A549 (cell line): ENCODE measurements at regions not wholly inside any gene's neighbourhood (a gene's known extent, or its start where the extent isn't known, plus 50 kb on each side); places are given as distances from the start of the nearest gene placed in this dataset.

ENCODE experiments used
- CHD4 ChIP-seq: fragments of 200-600 bp; sonication (generic); IDR thresholded peaks from 2 replicates; pipeline ENCODE4 v1.6.1; 2016; ENCODE audit warnings: antibody characterized with exemption, mild to moderate bottlenecking, borderline replicate concordance
- CTCF ChIP-seq: fragments of >200 bp; sonication (Bioruptor Twin); formaldehyde crosslinking; IDR thresholded peaks from 3 replicates; pipeline ENCODE4 v1.5.1; 2016
- EP300 ChIP-seq, 2 experiments: fragments of >200 bp; sonication (Bioruptor Twin); formaldehyde crosslinking; IDR thresholded peaks; 2 replicates in 1 of 2; 3 replicates in 1 of 2; pipeline ENCODE4 v1.6.1; 2016 to 2017
- ESRRA ChIP-seq: fragments of 150-350 bp; IDR thresholded peaks from 2 replicates; pipeline ENCODE4 v1.6.1; 2014; ENCODE audit warnings: mild to moderate bottlenecking, low read length, borderline replicate concordance
- JUN ChIP-seq, 2 experiments: fragments of >200 bp; sonication (Bioruptor Twin); formaldehyde crosslinking; IDR thresholded peaks; 2 replicates in 1 of 2; 3 replicates in 1 of 2; pipeline ENCODE4 v1.6.1; 2016 to 2017
- JUNB ChIP-seq: fragments of >200 bp; sonication (Bioruptor Twin); formaldehyde crosslinking; IDR thresholded peaks from 2 replicates; pipeline ENCODE4 v1.6.1; 2016
- RAD21 ChIP-seq, 2 experiments: fragments of >200 bp in 1 of 2; sonication (Bioruptor Twin) in 1 of 2; formaldehyde crosslinking in 1 of 2; IDR thresholded peaks in 1 of 2; conservative IDR thresholded peaks in 1 of 2; 2 replicates in 1 of 2; 3 replicates in 1 of 2; pipeline ENCODE4 v1.6.1; 2012 to 2018; ENCODE audit warnings: inconsistent platforms in 1 of 2
- REST ChIP-seq: fragments of 200-600 bp; sonication (generic); IDR thresholded peaks from 2 replicates; pipeline ENCODE4 v1.6.1; 2016; ENCODE audit warnings: antibody characterized with exemption, mild to moderate bottlenecking, moderate library complexity
- USF2 ChIP-seq: fragments of 450-650 bp; IDR thresholded peaks from 2 replicates; pipeline ENCODE4 v1.6.1; 2014; ENCODE audit warnings: antibody characterized with exemption

- TF ChIP-seq CTCF (no peak), JUNB (no peak), REST (no peak), RAD21 (conservative IDR thresholded peaks at IDR 0.05 in 1 of 2, IDR thresholded peaks at IDR 0.05 in 1 of 2) (no peak), JUN (IDR thresholded peaks at IDR 0.05) (no peak), EP300 (IDR thresholded peaks at IDR 0.05) (no peak), ESRRA (no peak), CHD4 (no peak), USF2 (no peak)
These were observed 322.2 kb downstream of the BMPER start for GRCh38 chr7:34227525-34227924.
